Ishikawa (cell line): ENCODE measurements at regions not wholly inside any gene's neighbourhood (a gene's known extent, or its start where the extent isn't known, plus 50 kb on each side); places are given as distances from the start of the nearest gene placed in this dataset.

Source experiments
- CEBPB ChIP-seq: IDR thresholded peaks from 2 replicates; pipeline ENCODE4 v1.6.1; 2012
- CREB1 ChIP-seq: IDR thresholded peaks from 2 replicates; pipeline ENCODE4 v1.6.1; 2012; ENCODE audit warnings: low read depth
- EGR1 ChIP-seq: IDR thresholded peaks from 2 replicates; pipeline ENCODE4 v1.6.1; 2012
- EP300 ChIP-seq: IDR thresholded peaks from 2 replicates; pipeline ENCODE4 v1.6.1; 2012; ENCODE audit warnings: borderline replicate concordance
- FOXM1 ChIP-seq: IDR thresholded peaks from 2 replicates; pipeline ENCODE4 v1.6.1; 2012; ENCODE audit warnings: low read depth, borderline replicate concordance
- MAX ChIP-seq: IDR thresholded peaks from 2 replicates; pipeline ENCODE4 v1.6.1; 2012
- NFIC ChIP-seq: IDR thresholded peaks from 2 replicates; pipeline ENCODE4 v1.6.1; 2012
- RAD21 ChIP-seq: IDR thresholded peaks from 2 replicates; pipeline ENCODE4 v1.6.1; 2012; ENCODE audit warnings: low read depth
- TAF1 ChIP-seq: IDR thresholded peaks from 2 replicates; pipeline ENCODE4 v1.6.1; 2012; ENCODE audit warnings: low read depth, mild to moderate bottlenecking
- TCF12 ChIP-seq: IDR thresholded peaks from 2 replicates; pipeline ENCODE4 v1.6.1; 2012; ENCODE audit warnings: low read depth
- TEAD4 ChIP-seq: IDR thresholded peaks from 2 replicates; pipeline ENCODE4 v1.6.1; 2012
- USF1 ChIP-seq: IDR thresholded peaks from 2 replicates; pipeline ENCODE4 v1.6.1; 2012
- YY1 ChIP-seq: IDR thresholded peaks from 2 replicates; pipeline ENCODE4 v1.6.1; 2012; ENCODE audit warnings: low read depth
- ZBTB7A ChIP-seq: IDR thresholded peaks from 2 replicates; pipeline ENCODE4 v1.6.1; 2012; ENCODE audit warnings: low read depth
- TF ChIP-seq, protein P1 (sequence below): IDR thresholded peaks from 2 replicates; pipeline ENCODE4 v1.6.1; 2012; ENCODE audit warnings: low read depth, mild to moderate bottlenecking

GRCh38 chr4:133045288-133045687, 103.8 kb upstream of the PCDH10 start:
- TF ChIP-seq CREB1 (no peak), CEBPB (no peak), TAF1 (no peak), ZBTB7A (no peak)

DNA sequence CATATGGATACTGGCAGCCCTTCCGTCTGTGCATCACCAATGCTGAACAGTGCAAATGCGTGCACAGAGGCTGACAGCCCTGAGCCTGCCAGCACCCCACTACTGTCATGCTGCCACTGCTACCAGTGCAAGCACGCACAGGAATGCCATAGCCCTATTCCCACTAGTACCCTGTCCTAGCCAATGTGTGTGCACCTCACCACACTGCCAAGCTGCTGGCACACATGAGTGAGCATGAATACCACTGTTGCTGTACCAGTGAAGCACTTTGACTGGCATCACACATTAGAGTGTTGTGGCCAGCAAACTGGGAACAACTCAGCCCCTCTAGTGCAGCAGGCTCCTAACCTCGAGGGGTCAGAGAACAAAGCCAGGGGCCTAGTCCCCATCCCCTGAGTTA, 102.9 kb upstream of the PCDH10 start:
- no peak for TF ChIP-seq MAX
- no peak for TF ChIP-seq EGR1
- TF ChIP-seq EP300, result no peak
- TF ChIP-seq CREB1, result no peak
- no peak for TF ChIP-seq USF1

GRCh38 chr4:133058701-133059100, 90.4 kb upstream of the PCDH10 start:
- no peak for TF ChIP-seq FOXM1
- no peak for TF ChIP-seq CEBPB
- TF ChIP-seq, protein P1, sequence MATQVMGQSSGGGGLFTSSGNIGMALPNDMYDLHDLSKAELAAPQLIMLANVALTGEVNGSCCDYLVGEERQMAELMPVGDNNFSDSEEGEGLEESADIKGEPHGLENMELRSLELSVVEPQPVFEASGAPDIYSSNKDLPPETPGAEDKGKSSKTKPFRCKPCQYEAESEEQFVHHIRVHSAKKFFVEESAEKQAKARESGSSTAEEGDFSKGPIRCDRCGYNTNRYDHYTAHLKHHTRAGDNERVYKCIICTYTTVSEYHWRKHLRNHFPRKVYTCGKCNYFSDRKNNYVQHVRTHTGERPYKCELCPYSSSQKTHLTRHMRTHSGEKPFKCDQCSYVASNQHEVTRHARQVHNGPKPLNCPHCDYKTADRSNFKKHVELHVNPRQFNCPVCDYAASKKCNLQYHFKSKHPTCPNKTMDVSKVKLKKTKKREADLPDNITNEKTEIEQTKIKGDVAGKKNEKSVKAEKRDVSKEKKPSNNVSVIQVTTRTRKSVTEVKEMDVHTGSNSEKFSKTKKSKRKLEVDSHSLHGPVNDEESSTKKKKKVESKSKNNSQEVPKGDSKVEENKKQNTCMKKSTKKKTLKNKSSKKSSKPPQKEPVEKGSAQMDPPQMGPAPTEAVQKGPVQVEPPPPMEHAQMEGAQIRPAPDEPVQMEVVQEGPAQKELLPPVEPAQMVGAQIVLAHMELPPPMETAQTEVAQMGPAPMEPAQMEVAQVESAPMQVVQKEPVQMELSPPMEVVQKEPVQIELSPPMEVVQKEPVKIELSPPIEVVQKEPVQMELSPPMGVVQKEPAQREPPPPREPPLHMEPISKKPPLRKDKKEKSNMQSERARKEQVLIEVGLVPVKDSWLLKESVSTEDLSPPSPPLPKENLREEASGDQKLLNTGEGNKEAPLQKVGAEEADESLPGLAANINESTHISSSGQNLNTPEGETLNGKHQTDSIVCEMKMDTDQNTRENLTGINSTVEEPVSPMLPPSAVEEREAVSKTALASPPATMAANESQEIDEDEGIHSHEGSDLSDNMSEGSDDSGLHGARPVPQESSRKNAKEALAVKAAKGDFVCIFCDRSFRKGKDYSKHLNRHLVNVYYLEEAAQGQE, result no peak
- no peak for TF ChIP-seq TEAD4
- no peak for TF ChIP-seq EGR1
- no peak for TF ChIP-seq YY1
- no peak for TF ChIP-seq TCF12
- TF ChIP-seq MAX, result no peak
- no peak for TF ChIP-seq ZBTB7A
- TF ChIP-seq EP300, result no peak
- no peak for TF ChIP-seq USF1
- TF ChIP-seq NFIC, result no peak
- no peak for TF ChIP-seq TAF1
- TF ChIP-seq RAD21, result no peak
- no peak for TF ChIP-seq CREB1

- TF ChIP-seq CREB1 (no peak), CEBPB (no peak), USF1 (no peak), EP300 (no peak), NFIC (no peak), EGR1 (no peak), FOXM1 (no peak), TAF1 (no peak), YY1 (no peak), RAD21 (no peak), MAX (no peak), TEAD4 (no peak), TCF12 (no peak), ZBTB7A (no peak)
- TF ChIP-seq, protein P1, result no peak
Observed at GRCh38 chr4:133059117-133059516, 90.0 kb upstream of the PCDH10 start.

- TF ChIP-seq CEBPB (no peak), ZBTB7A (no peak), YY1 (no peak), RAD21 (no peak), TEAD4 (no peak), EGR1 (no peak), USF1 (no peak), EP300 (no peak), CREB1 (no peak), NFIC (no peak), MAX (no peak), TCF12 (no peak), TAF1 (no peak)
- TF ChIP-seq, protein P1, result no peak
Observed at GRCh38 chr4:133062851-133063250, 86.2 kb upstream of the PCDH10 start.
